PC-9 (cell line): ENCODE measurements at regions not wholly inside any gene's neighbourhood (a gene's known extent, or its start where the extent isn't known, plus 50 kb on each side); places are given as distances from the start of the nearest gene placed in this dataset.

Source experiments
- EZH2 ChIP-seq: fragments of 200-600 bp; sonication (generic); IDR thresholded peaks from 2 replicates; pipeline ENCODE4 v1.8.0; 2017; ENCODE audit warnings: antibody characterized with exemption, low read depth
- TF ChIP-seq, protein P1 (sequence below): fragments of 200-600 bp; sonication (generic); conservative IDR thresholded peaks from 2 replicates; pipeline ENCODE4 v1.6.1; 2017; ENCODE audit warnings: mixed run types, antibody characterized with exemption, mild to moderate bottlenecking, moderate library complexity

- TF ChIP-seq, protein P1, sequence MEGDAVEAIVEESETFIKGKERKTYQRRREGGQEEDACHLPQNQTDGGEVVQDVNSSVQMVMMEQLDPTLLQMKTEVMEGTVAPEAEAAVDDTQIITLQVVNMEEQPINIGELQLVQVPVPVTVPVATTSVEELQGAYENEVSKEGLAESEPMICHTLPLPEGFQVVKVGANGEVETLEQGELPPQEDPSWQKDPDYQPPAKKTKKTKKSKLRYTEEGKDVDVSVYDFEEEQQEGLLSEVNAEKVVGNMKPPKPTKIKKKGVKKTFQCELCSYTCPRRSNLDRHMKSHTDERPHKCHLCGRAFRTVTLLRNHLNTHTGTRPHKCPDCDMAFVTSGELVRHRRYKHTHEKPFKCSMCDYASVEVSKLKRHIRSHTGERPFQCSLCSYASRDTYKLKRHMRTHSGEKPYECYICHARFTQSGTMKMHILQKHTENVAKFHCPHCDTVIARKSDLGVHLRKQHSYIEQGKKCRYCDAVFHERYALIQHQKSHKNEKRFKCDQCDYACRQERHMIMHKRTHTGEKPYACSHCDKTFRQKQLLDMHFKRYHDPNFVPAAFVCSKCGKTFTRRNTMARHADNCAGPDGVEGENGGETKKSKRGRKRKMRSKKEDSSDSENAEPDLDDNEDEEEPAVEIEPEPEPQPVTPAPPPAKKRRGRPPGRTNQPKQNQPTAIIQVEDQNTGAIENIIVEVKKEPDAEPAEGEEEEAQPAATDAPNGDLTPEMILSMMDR, result no peak
- TF ChIP-seq EZH2, result no peak
Measured at GRCh38 chr10:59047957-59048618, 128.4 kb upstream of the PHYHIPL start.
